ENCODE measurements at regions not wholly inside any gene's neighbourhood (a gene's known extent, or its start where the extent isn't known, plus 50 kb on each side); places are given as distances from the start of the nearest gene placed in this dataset.

- no peak for TF ChIP-seq CTCF (IDR thresholded peaks at IDR 0.05; ENCODE audit: insufficient read depth, low read depth, low read length, missing control alignments)
- no peak overlapping the region for H3K4me3 ChIP-seq (ENCODE audit: low read length)
- no peak for DNase-seq (ENCODE audit: low read depth)
Observed at GRCh38 chr19:28605501-28606268, 607.3 kb downstream of the UQCRFS1 start.

GRCh38 chr19:28603453-28603852, 609.5 kb downstream of the UQCRFS1 start:
- no peak for TF ChIP-seq CTCF (IDR thresholded peaks at IDR 0.05; ENCODE audit: insufficient read depth, low read depth, low read length, missing control alignments)
- H3K4me3 ChIP-seq (ENCODE audit: low read length) = no peak overlapping the region
- DNase-seq (ENCODE audit: low read depth) = no peak

GRCh38 chr19:28602675-28603298, 610.2 kb downstream of the UQCRFS1 start:
- no peak overlapping the region for H3K4me3 ChIP-seq (ENCODE audit: low read length)
- no peak for DNase-seq (ENCODE audit: low read depth)
- TF ChIP-seq CTCF (IDR thresholded peaks at IDR 0.05; ENCODE audit: insufficient read depth, low read depth, low read length, missing control alignments) = no peak

- no peak for DNase-seq (ENCODE audit: low read depth)
- no peak overlapping the region for H3K4me3 ChIP-seq (ENCODE audit: low read length)
- TF ChIP-seq CTCF (IDR thresholded peaks at IDR 0.05; ENCODE audit: insufficient read depth, low read depth, low read length, missing control alignments) = no peak
Observed at GRCh38 chr19:28601723-28602440, 611.1 kb downstream of the UQCRFS1 start.

- H3K4me3 ChIP-seq (ENCODE audit: low read length) = no peak overlapping the region
- TF ChIP-seq CTCF (IDR thresholded peaks at IDR 0.05; ENCODE audit: insufficient read depth, low read depth, low read length, missing control alignments) = no peak
- DNase-seq (ENCODE audit: low read depth) = no peak
Observed at GRCh38 chr19:28598861-28599260, 614.1 kb downstream of the UQCRFS1 start.

- DNase-seq (ENCODE audit: low read depth) = no peak
Observed at GRCh38 chr19:28596561-28597071, 616.3 kb downstream of the UQCRFS1 start.

More at GRCh38 chr19:28596561-28597071, 616.3 kb downstream of the UQCRFS1 start:
- no peak overlapping the region for H3K4me3 ChIP-seq (ENCODE audit: low read length)
- TF ChIP-seq CTCF (IDR thresholded peaks at IDR 0.05; ENCODE audit: insufficient read depth, low read depth, low read length, missing control alignments) = no peak

Data from epithelial cell of esophagus (primary cell).